ENCODE measurements at regions not wholly inside any gene's neighbourhood (a gene's known extent, or its start where the extent isn't known, plus 50 kb on each side); places are given as distances from the start of the nearest gene placed in this dataset.

DNA sequence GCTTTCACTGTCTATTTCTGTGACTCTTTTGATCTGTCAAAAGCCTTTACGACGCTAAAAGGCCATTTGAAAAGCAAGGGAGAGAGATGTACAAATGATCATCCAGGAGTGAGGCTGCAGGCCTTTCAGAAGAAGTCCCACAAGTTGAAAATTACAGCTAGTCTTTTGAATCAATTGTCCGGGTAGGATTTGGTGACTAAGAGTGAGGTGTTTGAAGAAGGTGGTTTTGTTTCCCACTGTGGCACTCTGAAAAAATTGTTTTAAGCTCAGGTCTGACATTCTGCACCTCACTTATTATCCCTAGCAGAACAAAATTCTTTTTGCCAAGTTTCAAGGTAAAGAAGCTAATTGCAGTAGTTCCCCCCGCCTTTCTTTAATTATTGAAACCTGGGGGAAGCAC is 50.8 kb upstream of the TMEM108 start:
- TF ChIP-seq POLR2A (IDR thresholded peaks at IDR 0.05): no peak
- TF ChIP-seq, protein P1, sequence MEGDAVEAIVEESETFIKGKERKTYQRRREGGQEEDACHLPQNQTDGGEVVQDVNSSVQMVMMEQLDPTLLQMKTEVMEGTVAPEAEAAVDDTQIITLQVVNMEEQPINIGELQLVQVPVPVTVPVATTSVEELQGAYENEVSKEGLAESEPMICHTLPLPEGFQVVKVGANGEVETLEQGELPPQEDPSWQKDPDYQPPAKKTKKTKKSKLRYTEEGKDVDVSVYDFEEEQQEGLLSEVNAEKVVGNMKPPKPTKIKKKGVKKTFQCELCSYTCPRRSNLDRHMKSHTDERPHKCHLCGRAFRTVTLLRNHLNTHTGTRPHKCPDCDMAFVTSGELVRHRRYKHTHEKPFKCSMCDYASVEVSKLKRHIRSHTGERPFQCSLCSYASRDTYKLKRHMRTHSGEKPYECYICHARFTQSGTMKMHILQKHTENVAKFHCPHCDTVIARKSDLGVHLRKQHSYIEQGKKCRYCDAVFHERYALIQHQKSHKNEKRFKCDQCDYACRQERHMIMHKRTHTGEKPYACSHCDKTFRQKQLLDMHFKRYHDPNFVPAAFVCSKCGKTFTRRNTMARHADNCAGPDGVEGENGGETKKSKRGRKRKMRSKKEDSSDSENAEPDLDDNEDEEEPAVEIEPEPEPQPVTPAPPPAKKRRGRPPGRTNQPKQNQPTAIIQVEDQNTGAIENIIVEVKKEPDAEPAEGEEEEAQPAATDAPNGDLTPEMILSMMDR (IDR thresholded peaks at IDR 0.05): no peak

Data from lower leg skin (tissue), 3 donors.